Upper lobe of right lung (tissue), 1 donor: ENCODE measurements at regions not wholly inside any gene's neighbourhood (a gene's known extent, or its start where the extent isn't known, plus 50 kb on each side); places are given as distances from the start of the nearest gene placed in this dataset.

ENCODE experiments used
- ATAC-seq: fragments of 200-7000 bp; cut with Tn5 transposase; one replicate; pipeline ENCODE4 v1.9.1; 2020; ENCODE audit warnings: mild to moderate bottlenecking, moderate library complexity
- DNase-seq: peaks from one replicate; pipeline ENCODE4 v3.0.0-alpha.2; 2020
- H3K27ac ChIP-seq: fragments of 200-600 bp; one replicate; pipeline ENCODE4 v1.8.0; 2022
- H3K27me3 ChIP-seq: fragments of 200-600 bp; one replicate; pipeline ENCODE4 v1.8.0; 2022; ENCODE audit warnings: mild to moderate bottlenecking
- H3K36me3 ChIP-seq: fragments of 200-600 bp; one replicate; pipeline ENCODE4 v1.8.0; 2022
- H3K4me1 ChIP-seq: fragments of 200-600 bp; one replicate; pipeline ENCODE4 v1.8.0; 2022
- H3K4me3 ChIP-seq: fragments of 200-600 bp; one replicate; pipeline ENCODE4 v1.8.0; 2022; ENCODE audit warnings: mild to moderate bottlenecking
- H3K9me3 ChIP-seq: fragments of 200-600 bp; one replicate; pipeline ENCODE4 v1.8.0; 2022
- CTCF ChIP-seq: fragments of 200-600 bp; IDR thresholded peaks from one replicate; pipeline ENCODE4 v1.8.0; 2022; ENCODE audit warnings: antibody characterized with exemption
- intact Hi-C: fragments of 100-400 bp; cut with DNase I; formaldehyde crosslinking; loops from one replicate; pipeline ENCODE4 v1.11.0; 2022
- donor health status: DM: no; HTN: yes; CAD: no; lungs with severe emphysema.

GRCh38 chr5:74356009-74356695 is 284.4 kb downstream of the ENC1 start:
- Histone ChIP-seq H3K9me3 (no peaks in the 10 kb centered on the region), H3K36me3 (no peaks in the 10 kb centered on the region), H3K4me3 (no peak overlapping the region), H3K4me1 (peaks cover 3% of the 10 kb centered on the region), H3K27ac (no peak overlapping the region), H3K27me3 (no peaks in the 10 kb centered on the region)
- TF ChIP-seq CTCF: no peak
- ATAC-seq (no peak), DNase-seq (no peak)
- intact Hi-C loops: no loop called here

GRCh38 chr5:74355041-74355824 is 285.3 kb downstream of the ENC1 start:
- H3K9me3 ChIP-seq: no peaks in the 10 kb centered on the region
- H3K27ac ChIP-seq: no peak overlapping the region
- H3K36me3 ChIP-seq: no peaks in the 10 kb centered on the region
- intact Hi-C loops: no loop called here
- ATAC-seq (no peak), DNase-seq (no peak)
- no peak overlapping the region for H3K4me3 ChIP-seq
- H3K27me3 ChIP-seq: no peaks in the 10 kb centered on the region
- H3K4me1 ChIP-seq: peaks cover 3% of the 10 kb centered on the region
- TF ChIP-seq CTCF: no peak

- no peaks in the 10 kb centered on the region for H3K36me3 ChIP-seq
- ATAC-seq (no peak), DNase-seq (no peak)
- H3K9me3 ChIP-seq: no peaks in the 10 kb centered on the region
- no peaks in the 10 kb centered on the region for H3K27me3 ChIP-seq
- H3K4me3 ChIP-seq: no peak overlapping the region
- H3K27ac ChIP-seq: no peak overlapping the region
- H3K4me1 ChIP-seq: peaks cover 3% of the 10 kb centered on the region
- intact Hi-C loops: no loop called here
- TF ChIP-seq CTCF: no peak
Measured at GRCh38 chr5:74352256-74352655, 288.3 kb downstream of the ENC1 start.

- no peaks in the 10 kb centered on the region for H3K36me3 ChIP-seq
- H3K27me3 ChIP-seq: no peaks in the 10 kb centered on the region
- H3K27ac ChIP-seq: no peak overlapping the region
- peaks cover 3% of the 10 kb centered on the region for H3K4me1 ChIP-seq
- no peaks in the 10 kb centered on the region for H3K9me3 ChIP-seq
- intact Hi-C loops: no loop called here
- no peak for TF ChIP-seq CTCF
- ATAC-seq (no peak), DNase-seq (no peak)
- no peak overlapping the region for H3K4me3 ChIP-seq
Measured at GRCh38 chr5:74342948-74343682, 297.4 kb downstream of the ENC1 start.

- ATAC-seq (no peak), DNase-seq (no peak)
- H3K9me3 ChIP-seq: no peaks in the 10 kb centered on the region
- no peak for TF ChIP-seq CTCF
- intact Hi-C loops: no loop called here
- H3K4me3 ChIP-seq: no peak overlapping the region
- peaks cover 3% of the 10 kb centered on the region for H3K4me1 ChIP-seq
- no peak overlapping the region for H3K27ac ChIP-seq
- H3K36me3 ChIP-seq: no peaks in the 10 kb centered on the region
- no peaks in the 10 kb centered on the region for H3K27me3 ChIP-seq
Measured at GRCh38 chr5:74342182-74342581, 298.3 kb downstream of the ENC1 start.
